ENCODE measurements at regions not wholly inside any gene's neighbourhood (a gene's known extent, or its start where the extent isn't known, plus 50 kb on each side); places are given as distances from the start of the nearest gene placed in this dataset.
"Not testable (repeated sequence)": the region's sequence is repeated elsewhere in the genome, so short reads cannot be mapped to it uniquely, and the experiment has no call there.

GRCh38 chr13:42381426-42381825 is 109.5 kb downstream of the AKAP11 start:
- TF ChIP-seq CTCF (IDR thresholded peaks at IDR 0.05); POLR2A (IDR thresholded peaks at IDR 0.05); POLR2AphosphoS5 (IDR thresholded peaks at IDR 0.05; ENCODE audit: insufficient read depth in 1 of 2, low read depth in 1 of 2): not testable (repeated sequence)
